ENCODE measurements at regions not wholly inside any gene's neighbourhood (a gene's known extent, or its start where the extent isn't known, plus 50 kb on each side); places are given as distances from the start of the nearest gene placed in this dataset.
"Not testable (repeated sequence)": the region's sequence is repeated elsewhere in the genome, so short reads cannot be mapped to it uniquely, and the experiment has no call there.

DNA sequence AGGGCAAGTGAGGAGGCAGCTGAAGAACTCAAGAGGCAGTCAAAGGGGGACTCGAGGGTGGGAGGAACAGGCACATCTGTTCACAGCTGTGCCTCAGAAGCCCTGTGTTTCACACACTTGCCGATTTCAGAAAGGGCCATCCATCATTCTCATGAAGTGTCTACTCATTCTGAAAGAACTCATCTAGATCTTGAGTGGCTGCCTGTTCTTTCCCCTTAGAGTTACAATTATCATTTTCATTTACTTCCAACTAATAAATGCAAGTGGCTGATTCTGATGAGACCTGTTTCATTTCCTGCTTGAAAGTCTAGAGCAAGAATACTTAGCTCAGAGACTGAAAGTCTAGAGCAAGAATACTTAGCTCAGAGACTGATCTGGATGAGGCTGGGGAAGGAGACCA is 1145.1 kb downstream of the UQCRFS1 start:
- Histone ChIP-seq H3K9me3 (no peaks in the 10 kb centered on the region), H3K36me3 (ENCODE audit: control insufficient read depth in 2 of 2, extremely low read depth in 1 of 2, insufficient read depth in 1 of 2, low read length in 1 of 2) (no peaks in the 10 kb centered on the region), H3K4me1 (ENCODE audit: control insufficient read depth in 1 of 2, extremely low read depth in 1 of 2, insufficient read depth in 2 of 2, low read length in 2 of 2) (no peaks in the 10 kb centered on the region), H3K4me3 (ENCODE audit: control insufficient read depth in 1 of 2, extremely low read depth in 1 of 2, low read length in 1 of 2) (no peak overlapping the region), H3K27ac (ENCODE audit: low read length) (no peak overlapping the region), H3K27me3 (replicated peaks in 1 of 2; ENCODE audit: control insufficient read depth in 2 of 2, extremely low read depth in 1 of 2, insufficient read depth in 2 of 2, low read length in 1 of 2) (no peaks in the 10 kb centered on the region)
- H3K9me3 Mint-ChIP-seq: peaks cover 0 to 4% (median 0%) of the 10 kb centered on the region in 3 donors
- H3K36me3 Mint-ChIP-seq: no peaks in the 10 kb centered on the region
- DNase-seq (no peak), ATAC-seq (replicated peaks in 1 of 4) (no peak)
- no peaks in the 10 kb centered on the region for H3K27me3 Mint-ChIP-seq
- CTCF ChIA-PET: no interaction called here
- POLR2A ChIA-PET: no interaction called here
- no peak overlapping the region for H3K4me3 Mint-ChIP-seq
- 29% methylated on average over 1 of the region's 2 CpGs for WGBS (ENCODE audit: insufficient coverage)
- H3K27ac Mint-ChIP-seq: no peak overlapping the region
- no peaks in the 10 kb centered on the region for H3K4me1 Mint-ChIP-seq

DNA sequence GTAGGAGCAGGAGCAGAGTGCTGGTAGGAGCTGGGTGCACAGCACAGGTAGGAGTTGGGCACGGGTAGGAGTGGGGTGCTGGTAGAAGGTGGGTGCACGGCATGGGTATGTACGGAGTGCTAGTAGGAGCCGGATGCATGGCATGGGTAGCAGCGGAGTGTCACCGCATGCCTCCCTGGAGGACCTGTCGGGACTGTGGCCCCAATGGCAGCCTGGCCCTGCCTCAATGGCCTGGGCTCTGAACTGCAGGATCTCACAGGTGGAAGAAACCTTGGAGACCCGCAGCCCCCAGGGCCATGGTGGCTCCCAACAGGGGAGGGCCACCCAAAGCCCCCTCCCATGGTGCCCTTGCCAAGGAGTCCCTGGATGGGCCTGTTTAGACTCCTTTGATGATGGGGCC is 1146.0 kb downstream of the UQCRFS1 start:
- H3K27ac ChIP-seq (ENCODE audit: low read length): no peak overlapping the region
- no peak overlapping the region for H3K4me3 ChIP-seq (ENCODE audit: control insufficient read depth in 1 of 2, extremely low read depth in 1 of 2, low read length in 1 of 2)
- H3K9me3 ChIP-seq: no peaks in the 10 kb centered on the region
- no peaks in the 10 kb centered on the region for H3K36me3 Mint-ChIP-seq
- H3K27ac Mint-ChIP-seq: no peak overlapping the region
- no peak for DNase-seq
- no peaks in the 10 kb centered on the region for H3K4me1 Mint-ChIP-seq
- CTCF ChIA-PET: no interaction called here
- 83% methylated on average over 8 of the region's 8 CpGs for WGBS (ENCODE audit: insufficient coverage)
- H3K4me1 ChIP-seq (ENCODE audit: control insufficient read depth in 1 of 2, extremely low read depth in 1 of 2, insufficient read depth in 2 of 2, low read length in 2 of 2): no peaks in the 10 kb centered on the region
- no peak for ATAC-seq (replicated peaks in 1 of 4)
- POLR2A ChIA-PET: no interaction called here
- no peak overlapping the region for H3K4me3 Mint-ChIP-seq
- no peaks in the 10 kb centered on the region for H3K27me3 Mint-ChIP-seq
- peaks cover 0 to 4% (median 0%) of the 10 kb centered on the region in 3 donors for H3K9me3 Mint-ChIP-seq
- H3K27me3 ChIP-seq (replicated peaks in 1 of 2; ENCODE audit: control insufficient read depth in 2 of 2, extremely low read depth in 1 of 2, insufficient read depth in 2 of 2, low read length in 1 of 2): no peaks in the 10 kb centered on the region
- no peaks in the 10 kb centered on the region for H3K36me3 ChIP-seq (ENCODE audit: control insufficient read depth in 2 of 2, extremely low read depth in 1 of 2, insufficient read depth in 1 of 2, low read length in 1 of 2)

DNA sequence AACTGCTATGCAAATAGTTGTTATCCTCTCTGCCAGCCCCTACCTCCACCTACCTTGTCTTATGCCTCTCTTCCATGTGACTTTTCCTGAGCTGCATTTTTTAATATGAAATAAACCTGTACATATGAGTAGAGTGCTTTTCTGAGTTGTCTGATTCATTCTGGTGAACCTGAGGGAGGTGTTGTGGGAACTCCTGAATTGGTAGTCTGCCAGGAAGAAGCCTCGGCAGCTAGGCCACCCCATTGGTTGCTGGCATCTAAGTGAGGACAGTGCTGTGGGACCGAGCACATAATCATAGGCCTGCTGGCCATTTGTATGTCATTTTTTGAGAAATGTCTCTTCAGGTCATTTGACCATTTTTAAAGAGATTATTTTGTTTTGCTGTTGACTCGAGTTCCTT is 1146.8 kb downstream of the UQCRFS1 start:
- Mint-ChIP-seq H3K27ac (no peak overlapping the region), H3K27me3 (no peaks in the 10 kb centered on the region), H3K4me1 (no peaks in the 10 kb centered on the region), H3K36me3 (no peaks in the 10 kb centered on the region), H3K9me3 (peaks cover 0 to 4% (median 0%) of the 10 kb centered on the region in 3 donors), H3K4me3 (no peak overlapping the region)
- Histone ChIP-seq H3K9me3 (no peaks in the 10 kb centered on the region), H3K4me3 (ENCODE audit: control insufficient read depth in 1 of 2, extremely low read depth in 1 of 2, low read length in 1 of 2) (no peak overlapping the region), H3K27me3 (replicated peaks in 1 of 2; ENCODE audit: control insufficient read depth in 2 of 2, extremely low read depth in 1 of 2, insufficient read depth in 2 of 2, low read length in 1 of 2) (no peaks in the 10 kb centered on the region), H3K36me3 (ENCODE audit: control insufficient read depth in 2 of 2, extremely low read depth in 1 of 2, insufficient read depth in 1 of 2, low read length in 1 of 2) (no peaks in the 10 kb centered on the region), H3K4me1 (ENCODE audit: control insufficient read depth in 1 of 2, extremely low read depth in 1 of 2, insufficient read depth in 2 of 2, low read length in 2 of 2) (no peaks in the 10 kb centered on the region), H3K27ac (ENCODE audit: low read length) (no peak overlapping the region)
- ChIA-PET CTCF (no interaction called here), POLR2A (no interaction called here)
- WGBS (ENCODE audit: insufficient coverage): 80% methylated on average over 1 of the region's 3 CpGs
- ATAC-seq (replicated peaks in 1 of 4) (no peak), DNase-seq (no peak)

DNA sequence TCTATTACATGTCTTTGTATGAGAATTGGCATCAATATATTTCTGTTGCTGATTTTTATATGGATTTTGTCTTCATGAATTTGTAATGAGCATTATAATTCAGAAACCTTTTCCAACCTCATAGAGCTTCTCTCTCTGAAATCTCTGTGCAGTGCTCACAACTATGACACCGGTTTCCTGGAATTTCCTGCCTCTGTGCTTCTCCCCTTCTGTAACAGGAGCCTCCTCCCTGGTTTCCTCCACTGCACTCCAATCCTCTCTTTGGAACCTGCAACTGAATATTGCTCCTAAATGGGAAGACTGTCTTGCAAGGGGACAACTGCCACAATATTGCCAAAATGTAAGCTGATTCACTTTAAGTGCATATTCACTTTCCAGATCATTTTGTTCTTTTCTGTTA is 1147.9 kb downstream of the UQCRFS1 start:
- Mint-ChIP-seq H3K9me3 (peaks cover 0 to 4% (median 0%) of the 10 kb centered on the region in 3 donors), H3K27me3 (no peaks in the 10 kb centered on the region), H3K4me3 (no peak overlapping the region), H3K27ac (no peak overlapping the region), H3K4me1 (no peaks in the 10 kb centered on the region), H3K36me3 (no peaks in the 10 kb centered on the region)
- Histone ChIP-seq H3K36me3 (ENCODE audit: control insufficient read depth in 2 of 2, extremely low read depth in 1 of 2, insufficient read depth in 1 of 2, low read length in 1 of 2) (no peaks in the 10 kb centered on the region), H3K27me3 (replicated peaks in 1 of 2; ENCODE audit: control insufficient read depth in 2 of 2, extremely low read depth in 1 of 2, insufficient read depth in 2 of 2, low read length in 1 of 2) (no peaks in the 10 kb centered on the region), H3K9me3 (no peaks in the 10 kb centered on the region), H3K4me3 (ENCODE audit: control insufficient read depth in 1 of 2, extremely low read depth in 1 of 2, low read length in 1 of 2) (no peak overlapping the region), H3K4me1 (ENCODE audit: control insufficient read depth in 1 of 2, extremely low read depth in 1 of 2, insufficient read depth in 2 of 2, low read length in 2 of 2) (no peaks in the 10 kb centered on the region), H3K27ac (ENCODE audit: low read length) (no peak overlapping the region)
- CTCF ChIA-PET: no interaction called here
- POLR2A ChIA-PET: interaction anchor here in 1 of 2 donors (0.6 kb wide), 1 partner anchor 52 kb away, joined by 3 read pairs; no protein-coding TSS in a partner anchor
- 14% methylated on average over 1 of the region's 1 CpG for WGBS (ENCODE audit: insufficient coverage)
- DNase-seq (no peak), ATAC-seq (replicated peaks in 1 of 4) (no peak)

DNA sequence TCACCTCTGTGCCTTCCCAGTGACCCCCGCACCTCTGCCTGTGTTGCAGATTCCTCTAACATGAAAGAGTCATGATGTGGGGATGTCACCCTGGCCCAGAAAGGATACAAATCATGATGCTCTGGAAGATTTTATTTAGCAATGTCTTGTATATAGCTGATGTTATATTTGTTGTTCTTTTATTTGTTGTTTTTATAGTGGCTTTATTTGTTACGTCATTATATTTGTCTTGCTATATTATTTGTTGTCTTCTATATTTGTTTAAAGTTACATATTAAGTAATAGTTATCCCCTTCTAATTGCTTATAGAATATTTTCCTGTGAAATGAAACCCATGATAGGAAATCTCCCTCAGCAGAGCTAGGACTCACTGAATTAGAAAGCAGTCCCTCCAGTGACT is 1149.2 kb downstream of the UQCRFS1 start:
- H3K27me3 Mint-ChIP-seq: no peaks in the 10 kb centered on the region
- CTCF ChIA-PET: no interaction called here
- ATAC-seq (replicated peaks in 1 of 4): no peak

DNA sequence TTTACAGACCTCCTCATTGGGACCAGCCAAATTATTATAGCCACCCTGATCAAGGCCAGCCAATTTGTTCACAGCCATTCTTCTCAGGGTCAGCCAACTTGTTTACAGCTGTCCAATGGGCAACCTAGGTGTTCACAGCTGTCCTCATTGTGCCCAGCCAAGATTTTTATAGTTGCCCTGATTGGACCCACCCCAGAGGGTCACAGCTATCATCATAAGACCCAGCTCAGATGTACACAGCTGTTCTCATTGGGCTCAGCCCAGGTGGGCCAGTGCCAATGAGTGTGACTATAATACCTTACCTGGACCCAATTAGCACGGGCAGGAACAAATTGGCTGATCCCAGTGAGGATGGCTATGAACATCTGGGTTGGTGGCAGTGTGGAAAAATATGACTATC is 1151.8 kb downstream of the UQCRFS1 start:
- Histone ChIP-seq H3K27me3 (replicated peaks in 1 of 2; ENCODE audit: control insufficient read depth in 2 of 2, extremely low read depth in 1 of 2, insufficient read depth in 2 of 2, low read length in 1 of 2) (no peaks in the 10 kb centered on the region), H3K27ac (ENCODE audit: low read length) (no peak overlapping the region), H3K4me1 (ENCODE audit: control insufficient read depth in 1 of 2, extremely low read depth in 1 of 2, insufficient read depth in 2 of 2, low read length in 2 of 2) (no peaks in the 10 kb centered on the region), H3K9me3 (no peaks in the 10 kb centered on the region), H3K4me3 (ENCODE audit: control insufficient read depth in 1 of 2, extremely low read depth in 1 of 2, low read length in 1 of 2) (no peak overlapping the region), H3K36me3 (ENCODE audit: control insufficient read depth in 2 of 2, extremely low read depth in 1 of 2, insufficient read depth in 1 of 2, low read length in 1 of 2) (no peaks in the 10 kb centered on the region)
- Mint-ChIP-seq H3K27me3 (no peaks in the 10 kb centered on the region), H3K36me3 (no peaks in the 10 kb centered on the region), H3K9me3 (no peaks in the 10 kb centered on the region), H3K27ac (no peak overlapping the region), H3K4me1 (no peaks in the 10 kb centered on the region), H3K4me3 (no peak overlapping the region)
- CTCF ChIA-PET: no interaction called here
- ATAC-seq (replicated peaks in 1 of 4) (no peak), DNase-seq (no peak)
- POLR2A ChIA-PET: no interaction called here
- 75% methylated on average over 1 of the region's 1 CpG for WGBS (ENCODE audit: insufficient coverage)

More for the DNA sequence above, 1149.2 kb downstream of the UQCRFS1 start:
- POLR2A ChIA-PET: no interaction called here
- Mint-ChIP-seq H3K4me3 (no peak overlapping the region), H3K27ac (no peak overlapping the region), H3K36me3 (no peaks in the 10 kb centered on the region), H3K9me3 (peaks cover 0 to 4% (median 0%) of the 10 kb centered on the region in 3 donors), H3K4me1 (no peaks in the 10 kb centered on the region)
- Histone ChIP-seq H3K4me1 (ENCODE audit: control insufficient read depth in 1 of 2, extremely low read depth in 1 of 2, insufficient read depth in 2 of 2, low read length in 2 of 2) (no peaks in the 10 kb centered on the region), H3K4me3 (ENCODE audit: control insufficient read depth in 1 of 2, extremely low read depth in 1 of 2, low read length in 1 of 2) (no peak overlapping the region), H3K27ac (ENCODE audit: low read length) (no peak overlapping the region), H3K36me3 (ENCODE audit: control insufficient read depth in 2 of 2, extremely low read depth in 1 of 2, insufficient read depth in 1 of 2, low read length in 1 of 2) (no peaks in the 10 kb centered on the region), H3K9me3 (no peaks in the 10 kb centered on the region), H3K27me3 (replicated peaks in 1 of 2; ENCODE audit: control insufficient read depth in 2 of 2, extremely low read depth in 1 of 2, insufficient read depth in 2 of 2, low read length in 1 of 2) (no peaks in the 10 kb centered on the region)
- DNase-seq: no peak
- WGBS (ENCODE audit: insufficient coverage): 100% methylated on average over 1 of the region's 2 CpGs

DNA sequence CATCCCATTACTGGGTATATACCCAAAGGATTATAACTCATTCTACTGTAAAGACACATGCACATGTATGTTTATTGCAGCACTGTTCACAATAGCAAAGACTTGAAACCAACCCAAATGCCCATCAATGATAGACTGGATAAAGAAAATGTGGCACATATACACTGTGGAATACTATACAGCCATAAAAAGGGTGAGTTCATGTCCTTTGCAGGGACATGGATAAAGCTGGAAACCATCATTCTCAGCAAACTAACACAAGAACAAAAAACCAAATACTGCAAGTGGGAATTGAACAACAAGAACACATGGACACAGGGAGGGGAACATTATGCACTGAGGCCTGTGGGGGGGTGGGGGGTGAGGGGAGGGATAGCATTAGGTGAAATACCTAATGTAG is 1155.9 kb downstream of the UQCRFS1 start:
- ATAC-seq (replicated peaks in 1 of 4); H3K4me1 ChIP-seq (ENCODE audit: control insufficient read depth in 1 of 2, extremely low read depth in 1 of 2, insufficient read depth in 2 of 2, low read length in 2 of 2); POLR2A ChIA-PET; H3K4me1 Mint-ChIP-seq; H3K4me3 Mint-ChIP-seq; H3K27ac ChIP-seq (ENCODE audit: low read length); CTCF ChIA-PET; H3K27me3 ChIP-seq (replicated peaks in 1 of 2; ENCODE audit: control insufficient read depth in 2 of 2, extremely low read depth in 1 of 2, insufficient read depth in 2 of 2, low read length in 1 of 2); H3K9me3 ChIP-seq; DNase-seq; H3K36me3 ChIP-seq (ENCODE audit: control insufficient read depth in 2 of 2, extremely low read depth in 1 of 2, insufficient read depth in 1 of 2, low read length in 1 of 2); H3K4me3 ChIP-seq (ENCODE audit: control insufficient read depth in 1 of 2, extremely low read depth in 1 of 2, low read length in 1 of 2); H3K36me3 Mint-ChIP-seq; H3K27me3 Mint-ChIP-seq; H3K27ac Mint-ChIP-seq: not testable (repeated sequence)
- H3K9me3 Mint-ChIP-seq: peaks cover 5 to 16% (median 13%) of the 10 kb centered on the region in 3 donors
